ENCODE measurements at regions not wholly inside any gene's neighbourhood (a gene's known extent, or its start where the extent isn't known, plus 50 kb on each side); places are given as distances from the start of the nearest gene placed in this dataset.

- TF ChIP-seq, protein P1, sequence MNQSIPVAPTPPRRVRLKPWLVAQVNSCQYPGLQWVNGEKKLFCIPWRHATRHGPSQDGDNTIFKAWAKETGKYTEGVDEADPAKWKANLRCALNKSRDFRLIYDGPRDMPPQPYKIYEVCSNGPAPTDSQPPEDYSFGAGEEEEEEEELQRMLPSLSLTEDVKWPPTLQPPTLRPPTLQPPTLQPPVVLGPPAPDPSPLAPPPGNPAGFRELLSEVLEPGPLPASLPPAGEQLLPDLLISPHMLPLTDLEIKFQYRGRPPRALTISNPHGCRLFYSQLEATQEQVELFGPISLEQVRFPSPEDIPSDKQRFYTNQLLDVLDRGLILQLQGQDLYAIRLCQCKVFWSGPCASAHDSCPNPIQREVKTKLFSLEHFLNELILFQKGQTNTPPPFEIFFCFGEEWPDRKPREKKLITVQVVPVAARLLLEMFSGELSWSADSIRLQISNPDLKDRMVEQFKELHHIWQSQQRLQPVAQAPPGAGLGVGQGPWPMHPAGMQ (IDR thresholded peaks at IDR 0.05; ENCODE audit: borderline replicate concordance): no peak
- TF ChIP-seq MLLT1 (IDR thresholded peaks at IDR 0.05) (no peak), ZNF622 (IDR thresholded peaks at IDR 0.05) (no peak), SUZ12 (IDR thresholded peaks at IDR 0.05; ENCODE audit: unreplicated experiment) (no peak), HCFC1 (IDR thresholded peaks at IDR 0.05; ENCODE audit: low read length) (no peak)
Measured at GRCh38 chr7:13041368-13041988, 354.0 kb downstream of the ARL4A start (continued).

DNA sequence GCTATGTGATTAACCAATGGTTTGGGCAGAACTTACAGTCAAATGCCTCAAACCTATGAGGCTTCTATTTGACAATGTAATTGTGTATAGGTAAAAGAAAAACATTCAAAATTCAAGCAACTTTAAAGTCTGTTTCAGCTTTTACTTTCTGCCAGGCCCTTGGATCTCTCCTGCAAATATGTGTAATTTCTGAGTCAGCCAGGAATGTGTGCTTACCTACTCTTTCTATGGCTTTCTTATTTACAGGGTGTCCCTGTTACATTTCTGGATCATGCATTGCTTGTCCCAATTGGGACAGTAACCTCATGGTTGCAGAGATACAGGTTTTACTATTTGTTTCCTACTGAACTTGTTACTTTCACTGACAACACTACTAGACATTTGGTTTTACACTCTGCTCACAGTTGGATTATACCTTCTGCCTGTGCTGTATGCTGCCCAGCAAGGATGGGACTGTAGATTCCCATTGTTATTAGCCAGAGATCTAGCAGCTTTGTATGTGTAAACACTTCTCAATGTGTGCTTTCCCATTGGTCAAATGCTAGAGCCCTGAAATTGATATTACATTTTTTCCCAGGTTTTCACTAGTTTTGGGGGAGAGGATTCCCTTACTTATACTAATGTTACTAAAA, 355.3 kb downstream of the ARL4A start:
- intact Hi-C loops (cut with micrococcal nuclease; ENCODE audit: unreplicated experiment) (loop anchor here (10.0 kb wide), 1 partner anchor 212 kb away; no protein-coding TSS in a partner anchor), in situ Hi-C loops (cut with MboI) (no loop called here)
- SMC1A ChIA-PET (ENCODE audit: uncharacterized antibody, unreplicated experiment): no interaction called here
- POLR2A ChIA-PET: no interaction called here
- Histone ChIP-seq H3K4me1 (ENCODE audit: control insufficient read depth, insufficient read depth, low read length) (no peaks in the 10 kb centered on the region), H3K36me3 (ENCODE audit: control insufficient read depth in 2 of 2, insufficient read depth in 2 of 2, low read length in 1 of 2) (no peaks in the 10 kb centered on the region), H4K20me1 (ENCODE audit: control insufficient read depth, insufficient read depth) (no peaks in the 10 kb centered on the region), H3K9me3 (replicated peaks; ENCODE audit: control insufficient read depth, insufficient read depth, low read length) (no peaks in the 10 kb centered on the region), H3K9ac (ENCODE audit: control insufficient read depth, insufficient read depth, low read length) (no peak overlapping the region), H3K4me2 (ENCODE audit: control insufficient read depth, insufficient read depth) (no peak overlapping the region), H3K27me3 (replicated peaks in 1 of 2; ENCODE audit: control insufficient read depth in 2 of 2, insufficient read depth in 2 of 2, low read length in 1 of 2) (no peaks in the 10 kb centered on the region), H3K27ac (ENCODE audit: control insufficient read depth, insufficient read depth) (no peak overlapping the region), H2AFZ (ENCODE audit: control insufficient read depth, low read depth, low read length) (no peak overlapping the region), H3K4me3 (no peak overlapping the region), H3K79me2 (ENCODE audit: control insufficient read depth, insufficient read depth, low read length) (no peaks in the 10 kb centered on the region)
- CTCF ChIA-PET: no interaction called here
- FAIRE-seq (no peak), ATAC-seq (no peak), DNase-seq (ENCODE audit: low read depth, low spot score) (no peak)
- RAD21 ChIA-PET (ENCODE audit: unreplicated experiment): no interaction called here
- no peak for TF ChIP-seq RAD51 (IDR thresholded peaks at IDR 0.05)
- TF ChIP-seq NKRF (conservative IDR thresholded peaks at IDR 0.05): no peak
- TF ChIP-seq CBX3 (IDR thresholded peaks at IDR 0.05; ENCODE audit: borderline replicate concordance, low read depth): no peak
- TF ChIP-seq SREBF1 (IDR thresholded peaks at IDR 0.05; ENCODE audit: low read length): no peak
- TF ChIP-seq NRF1 (conservative IDR thresholded peaks at IDR 0.05; ENCODE audit: low read depth, low read length): no peak
- TF ChIP-seq SP1 (IDR thresholded peaks at IDR 0.05; ENCODE audit: low read depth, low read length): no peak
- TF ChIP-seq POLR2AphosphoS2 (IDR thresholded peaks at IDR 0.05; ENCODE audit: low read depth, low read length): no peak
- TF ChIP-seq SREBF2 (IDR thresholded peaks at IDR 0.05; ENCODE audit: low read length): no peak
- TF ChIP-seq CREB1 (IDR thresholded peaks at IDR 0.05; ENCODE audit: low read depth): no peak
- no TSS peak for BruUV-seq (replicated peaks)

Measured in GM12878 (cell line).